ENCODE measurements at regions not wholly inside any gene's neighbourhood (a gene's known extent, or its start where the extent isn't known, plus 50 kb on each side); places are given as distances from the start of the nearest gene placed in this dataset.

GRCh38 chr1:198014355-198014754 lies 97.2 kb downstream of the LHX9 start:
- no peak for DNase-seq
- no peak overlapping the region for H3K4me3 ChIP-seq
- peaks cover 0 to 6% (median 0%) of the 10 kb centered on the region in 3 donors for H3K9me3 ChIP-seq
- intact Hi-C loops (cut with DNase I) = no loop called here
- no peak for TF ChIP-seq CTCF (IDR thresholded peaks at IDR 0.05)
- no peak for TF ChIP-seq POLR2A (IDR thresholded peaks at IDR 0.05)
- H3K27me3 ChIP-seq = no peaks in the 10 kb centered on the region
- H3K36me3 ChIP-seq (replicated peaks in 1 of 2; ENCODE audit: insufficient read depth in 1 of 2, low read depth in 2 of 2) = no peaks in the 10 kb centered on the region
- 79 to 82% methylated on average over 1 of the region's 1 CpG for WGBS, 2 donors
- no peak for ATAC-seq
- no peaks in the 10 kb centered on the region for H3K4me1 ChIP-seq
- H3K27ac ChIP-seq = no peak overlapping the region

- TF ChIP-seq CTCF (IDR thresholded peaks at IDR 0.05) (no peak), POLR2A (IDR thresholded peaks at IDR 0.05) (no peak)
- ATAC-seq = no peak
- no peak for DNase-seq
- intact Hi-C loops (cut with DNase I) = no loop called here
- Histone ChIP-seq H3K4me1 (no peaks in the 10 kb centered on the region), H3K4me3 (no peak overlapping the region), H3K27me3 (no peaks in the 10 kb centered on the region), H3K9me3 (peaks cover 0 to under 1% (median 0%) of the 10 kb centered on the region in 3 donors), H3K36me3 (replicated peaks in 1 of 2; ENCODE audit: insufficient read depth in 1 of 2, low read depth in 2 of 2) (no peaks in the 10 kb centered on the region), H3K27ac (no peak overlapping the region)
These were observed 98.1 kb downstream of the LHX9 start for GRCh38 chr1:198015309-198015708.

- no peaks in the 10 kb centered on the region for H3K4me1 ChIP-seq
- H3K27me3 ChIP-seq = no peaks in the 10 kb centered on the region
- no peaks in the 10 kb centered on the region for H3K36me3 ChIP-seq (replicated peaks in 1 of 2; ENCODE audit: insufficient read depth in 1 of 2, low read depth in 2 of 2)
- no peak overlapping the region for H3K4me3 ChIP-seq
- DNase-seq (no peak), ATAC-seq (no peak)
- intact Hi-C loops (cut with DNase I) = no loop called here
- H3K9me3 ChIP-seq = no peaks in the 10 kb centered on the region
- H3K27ac ChIP-seq = no peak overlapping the region
- TF ChIP-seq CTCF (IDR thresholded peaks at IDR 0.05) (no peak), POLR2A (IDR thresholded peaks at IDR 0.05) (no peak)
- 70 to 91% methylated on average over 1 of the region's 1 CpG for WGBS, 2 donors
These were observed 101.4 kb downstream of the LHX9 start for GRCh38 chr1:198018529-198018928.

- Histone ChIP-seq H3K27ac (no peak overlapping the region), H3K27me3 (no peaks in the 10 kb centered on the region), H3K4me3 (no peak overlapping the region), H3K36me3 (replicated peaks in 1 of 2; ENCODE audit: insufficient read depth in 1 of 2, low read depth in 2 of 2) (no peaks in the 10 kb centered on the region), H3K4me1 (no peaks in the 10 kb centered on the region), H3K9me3 (no peaks in the 10 kb centered on the region)
- intact Hi-C loops (cut with DNase I) = no loop called here
- 43 to 71% methylated on average over 1 of the region's 1 CpG for WGBS, 2 donors
- no peak for ATAC-seq
- no peak for DNase-seq
- TF ChIP-seq POLR2A (IDR thresholded peaks at IDR 0.05) (no peak), CTCF (IDR thresholded peaks at IDR 0.05) (no peak)
These were observed 102.0 kb downstream of the LHX9 start for GRCh38 chr1:198019126-198019525.

- intact Hi-C loops (cut with DNase I) = no loop called here
- WGBS, 2 donors = 49 to 52% methylated on average over 4 of the region's 4 CpGs
- no peak for ATAC-seq
These were observed 107.2 kb downstream of the LHX9 start for GRCh38 chr1:198024336-198024735.

More at GRCh38 chr1:198024336-198024735, 107.2 kb downstream of the LHX9 start:
- DNase-seq = no peak
- TF ChIP-seq POLR2A (IDR thresholded peaks at IDR 0.05) (no peak), CTCF (IDR thresholded peaks at IDR 0.05) (no peak)
- no peaks in the 10 kb centered on the region for H3K27me3 ChIP-seq
- H3K4me3 ChIP-seq = no peak overlapping the region
- no peaks in the 10 kb centered on the region for H3K4me1 ChIP-seq
- no peaks in the 10 kb centered on the region for H3K9me3 ChIP-seq
- H3K27ac ChIP-seq = no peak overlapping the region
- no peaks in the 10 kb centered on the region for H3K36me3 ChIP-seq (replicated peaks in 1 of 2; ENCODE audit: insufficient read depth in 1 of 2, low read depth in 2 of 2)

All from body of pancreas (tissue), 4 donors.